Activated naive CD8-positive, alpha-beta T cell treated with anti-CD3 and anti-CD28 coated beads, Interleukin-2, amount 50 U/mL, for 24 hours (primary cell): ENCODE measurements at regions not wholly inside any gene's neighbourhood (a gene's known extent, or its start where the extent isn't known, plus 50 kb on each side); places are given as distances from the start of the nearest gene placed in this dataset.

Experiments used
- ATAC-seq: fragments of 150-1000 bp; cut with Tn5 transposase; one replicate; pipeline ENCODE4 v1.10.0; 2021
- DNase-seq: peaks from one replicate; pipeline ENCODE4 v3.0.0; 2021
- H3K27ac Mint-ChIP-seq: one replicate; pipeline ENCODE4 v1.8.0; 2021; ENCODE audit warnings: mild to moderate bottlenecking, mixed read lengths
- H3K27me3 Mint-ChIP-seq: one replicate; pipeline ENCODE4 v1.8.0; 2021; ENCODE audit warnings: mixed read lengths
- H3K36me3 Mint-ChIP-seq: one replicate; pipeline ENCODE4 v1.8.0; 2021; ENCODE audit warnings: low read depth, mixed read lengths
- H3K4me1 Mint-ChIP-seq: one replicate; pipeline ENCODE4 v1.8.0; 2021; ENCODE audit warnings: mixed read lengths
- H3K4me3 Mint-ChIP-seq: one replicate; pipeline ENCODE4 v1.8.0; 2021; ENCODE audit warnings: mild to moderate bottlenecking, moderate library complexity, mixed read lengths
- H3K9me3 Mint-ChIP-seq: one replicate; pipeline ENCODE4 v1.8.0; 2021; ENCODE audit warnings: mixed read lengths

DNA sequence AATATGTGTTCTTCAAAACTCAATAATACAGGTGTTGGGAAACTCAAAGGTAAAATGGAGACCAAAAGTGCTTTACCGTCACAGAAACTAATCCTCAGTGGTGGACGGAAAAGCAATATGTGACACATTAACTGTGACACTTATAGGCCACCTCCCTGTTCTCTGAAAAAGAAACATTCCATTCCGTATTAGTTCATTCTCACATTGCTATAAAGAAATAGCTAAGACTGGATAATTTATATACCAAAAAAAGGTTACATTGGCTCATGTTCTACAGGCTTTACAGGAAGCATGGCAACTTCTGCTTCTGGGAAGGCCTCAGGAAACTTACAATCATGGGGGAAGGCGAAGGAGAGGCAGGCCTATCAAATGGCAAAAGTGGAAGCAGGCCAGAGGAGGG is 435.3 kb upstream of the HTR2A start:
- Mint-ChIP-seq H3K27me3 (peaks cover 2% of the 10 kb centered on the region), H3K9me3 (peaks cover 5% of the 10 kb centered on the region), H3K4me1 (no peaks in the 10 kb centered on the region), H3K4me3 (no peak overlapping the region), H3K36me3 (no peaks in the 10 kb centered on the region), H3K27ac (no peak overlapping the region)
- ATAC-seq: no peak
- no peak for DNase-seq

DNA sequence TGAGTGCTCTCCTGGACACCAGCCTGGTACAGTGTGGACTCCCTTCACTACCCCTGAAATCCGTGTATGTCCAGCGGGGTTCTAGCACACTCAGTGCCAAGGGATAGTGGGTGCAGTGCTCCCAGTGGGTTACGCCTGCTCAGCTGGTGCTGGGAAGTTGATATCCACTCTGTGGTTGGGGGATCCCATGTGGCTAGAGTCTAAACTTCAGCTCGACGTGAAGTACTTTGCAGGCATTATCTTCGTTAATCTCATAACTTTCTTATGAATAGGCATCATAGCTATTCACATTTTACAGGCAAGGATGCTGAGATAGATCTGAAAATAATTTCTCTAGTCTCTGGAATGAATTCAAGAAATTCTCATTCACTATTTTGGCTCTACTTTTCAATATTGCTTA is 433.2 kb upstream of the HTR2A start:
- Mint-ChIP-seq H3K36me3 (no peaks in the 10 kb centered on the region), H3K4me1 (no peaks in the 10 kb centered on the region), H3K27ac (no peak overlapping the region), H3K4me3 (no peak overlapping the region), H3K27me3 (no peaks in the 10 kb centered on the region), H3K9me3 (peaks cover 10% of the 10 kb centered on the region)
- no peak for DNase-seq
- no peak for ATAC-seq

DNA sequence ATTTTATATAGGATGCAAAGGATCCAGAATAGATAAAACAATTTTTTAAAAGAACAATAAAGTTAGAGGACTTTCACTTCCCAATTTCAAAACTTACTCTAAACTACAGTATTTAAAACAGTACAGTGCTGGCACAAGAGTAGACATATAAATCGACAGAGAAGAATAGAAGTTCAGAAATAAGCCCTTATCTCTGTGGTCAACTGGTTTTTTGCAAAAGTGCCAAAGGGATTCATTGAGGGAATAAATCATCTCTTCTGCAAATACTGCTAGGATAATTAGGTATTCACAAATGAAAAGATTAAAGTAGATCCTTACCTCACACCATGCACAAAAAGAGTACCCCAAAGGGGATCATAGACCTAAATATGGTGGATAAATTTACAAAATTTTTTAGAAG is 431.0 kb upstream of the HTR2A start:
- Mint-ChIP-seq H3K27ac (no peak overlapping the region), H3K4me3 (no peak overlapping the region), H3K9me3 (peaks cover 10% of the 10 kb centered on the region), H3K4me1 (no peaks in the 10 kb centered on the region), H3K27me3 (peaks cover 2% of the 10 kb centered on the region), H3K36me3 (no peaks in the 10 kb centered on the region)
- ATAC-seq: no peak
- DNase-seq: no peak

DNA sequence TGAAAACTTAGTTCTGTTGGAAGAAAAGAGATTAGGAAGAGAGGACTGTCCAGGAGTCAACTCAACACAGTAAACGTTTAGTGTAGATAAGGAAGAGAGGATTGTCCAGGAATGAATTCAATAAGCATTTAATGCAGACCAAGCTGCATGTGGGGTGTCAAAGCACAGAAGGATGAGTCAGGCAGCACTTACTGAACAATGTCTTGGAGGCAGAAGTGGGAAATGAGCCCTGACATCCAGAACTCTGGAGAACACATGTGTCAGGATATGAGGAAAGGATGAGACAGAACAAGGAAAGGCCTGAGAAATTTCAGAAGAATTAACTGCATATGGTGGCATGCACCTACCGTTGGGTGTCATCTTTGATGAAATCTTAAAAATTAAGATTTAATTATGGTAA is 429.2 kb upstream of the HTR2A start:
- Mint-ChIP-seq H3K27ac (no peak overlapping the region), H3K36me3 (no peaks in the 10 kb centered on the region), H3K4me3 (no peak overlapping the region), H3K4me1 (no peaks in the 10 kb centered on the region), H3K9me3 (peaks cover 7% of the 10 kb centered on the region), H3K27me3 (peaks cover 2% of the 10 kb centered on the region)
- DNase-seq (no peak), ATAC-seq (no peak)

DNA sequence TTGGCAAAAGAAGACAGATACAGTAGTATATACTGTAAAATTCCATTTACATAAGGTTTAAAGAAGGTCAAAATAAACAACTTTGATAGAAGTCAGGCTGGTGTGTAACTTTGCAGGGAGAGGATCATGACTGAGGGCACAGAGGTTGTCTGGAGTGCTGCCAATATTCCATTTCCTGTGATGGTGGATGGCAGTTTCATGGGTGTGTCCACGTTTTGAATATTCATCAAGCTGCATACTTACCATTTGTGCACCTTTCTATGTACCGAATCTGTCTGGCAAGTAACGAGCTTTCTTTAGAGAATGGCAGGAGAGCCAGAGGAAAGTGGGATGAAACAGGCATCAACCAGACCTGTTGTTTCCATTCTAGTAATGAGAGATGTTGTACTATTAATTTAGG is 420.5 kb upstream of the HTR2A start:
- no peaks in the 10 kb centered on the region for H3K36me3 Mint-ChIP-seq
- H3K4me1 Mint-ChIP-seq: no peaks in the 10 kb centered on the region
- no peak overlapping the region for H3K27ac Mint-ChIP-seq
- DNase-seq (no peak), ATAC-seq (no peak)
- H3K27me3 Mint-ChIP-seq: no peaks in the 10 kb centered on the region
- no peaks in the 10 kb centered on the region for H3K9me3 Mint-ChIP-seq
- H3K4me3 Mint-ChIP-seq: no peak overlapping the region

DNA sequence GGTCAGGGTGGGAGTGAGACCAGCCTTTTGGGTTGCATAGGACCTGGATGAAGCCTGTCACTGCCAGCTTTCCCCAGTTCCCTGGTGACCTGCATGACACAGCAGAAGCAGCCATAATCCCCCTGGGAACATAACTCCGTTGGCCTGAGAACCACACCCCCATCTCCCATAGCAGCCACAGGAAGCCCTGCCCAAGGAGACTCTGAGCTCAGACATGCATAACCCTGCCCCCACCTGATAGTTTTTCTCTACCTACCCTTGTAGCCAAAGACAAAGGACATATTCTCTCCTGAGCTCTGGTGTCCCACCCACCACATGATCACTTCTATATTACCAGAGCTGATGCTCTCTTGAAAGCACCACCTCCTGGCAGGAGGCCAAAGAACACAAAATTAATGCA is 413.5 kb upstream of the HTR2A start:
- Mint-ChIP-seq H3K4me3 (no peak overlapping the region), H3K36me3 (no peaks in the 10 kb centered on the region), H3K27ac (no peak overlapping the region), H3K9me3 (peaks cover 14% of the 10 kb centered on the region), H3K4me1 (no peaks in the 10 kb centered on the region), H3K27me3 (peaks cover 2% of the 10 kb centered on the region)
- DNase-seq (no peak), ATAC-seq (no peak)

DNA sequence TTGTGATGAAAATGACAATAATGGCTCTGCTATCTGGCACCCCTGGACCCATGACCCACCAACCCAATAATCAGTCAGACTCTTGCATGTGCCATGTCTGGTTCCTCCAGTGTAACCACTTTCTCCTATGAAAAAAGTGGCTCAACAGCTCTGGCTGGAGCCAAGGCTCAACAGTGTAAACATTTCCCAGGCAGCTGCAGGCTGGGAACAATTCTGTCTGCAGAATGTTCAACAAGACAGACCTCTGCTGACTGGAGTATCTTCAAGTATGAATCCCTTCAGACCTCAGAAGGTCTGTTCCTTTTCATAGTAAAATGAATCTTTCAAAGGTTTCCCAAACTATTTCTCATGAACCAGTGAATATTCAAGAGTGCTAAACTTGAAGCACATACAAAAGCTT is 410.1 kb upstream of the HTR2A start:
- ATAC-seq (no peak), DNase-seq (no peak)
- Mint-ChIP-seq H3K9me3 (peaks cover 14% of the 10 kb centered on the region), H3K4me3 (no peak overlapping the region), H3K27me3 (peaks cover 2% of the 10 kb centered on the region), H3K4me1 (no peaks in the 10 kb centered on the region), H3K27ac (no peak overlapping the region), H3K36me3 (no peaks in the 10 kb centered on the region)

DNA sequence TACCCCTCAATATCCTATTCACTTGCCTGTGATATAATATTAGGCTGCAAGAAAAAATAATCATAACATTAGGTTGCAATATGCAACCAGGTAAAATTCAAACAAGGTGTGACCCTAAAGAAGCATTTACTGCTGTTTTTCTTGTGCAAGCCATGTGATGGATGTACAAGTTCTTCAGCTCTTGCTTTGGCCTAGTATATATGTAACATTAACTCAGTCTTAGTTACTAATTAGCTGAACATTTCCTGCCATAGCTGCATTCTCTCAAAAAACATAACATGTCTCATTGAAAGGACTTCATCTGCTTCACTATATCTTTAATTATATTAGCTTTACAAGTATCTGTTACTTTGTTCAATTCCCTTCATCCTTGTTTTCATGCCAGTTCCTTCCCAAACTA is 406.8 kb upstream of the HTR2A start:
- ATAC-seq (no peak), DNase-seq (no peak)
- H3K4me1 Mint-ChIP-seq: no peaks in the 10 kb centered on the region
- peaks cover 4% of the 10 kb centered on the region for H3K9me3 Mint-ChIP-seq
- H3K27me3 Mint-ChIP-seq: peaks cover 4% of the 10 kb centered on the region
- no peaks in the 10 kb centered on the region for H3K36me3 Mint-ChIP-seq
- no peak overlapping the region for H3K27ac Mint-ChIP-seq
- H3K4me3 Mint-ChIP-seq: no peak overlapping the region

DNA sequence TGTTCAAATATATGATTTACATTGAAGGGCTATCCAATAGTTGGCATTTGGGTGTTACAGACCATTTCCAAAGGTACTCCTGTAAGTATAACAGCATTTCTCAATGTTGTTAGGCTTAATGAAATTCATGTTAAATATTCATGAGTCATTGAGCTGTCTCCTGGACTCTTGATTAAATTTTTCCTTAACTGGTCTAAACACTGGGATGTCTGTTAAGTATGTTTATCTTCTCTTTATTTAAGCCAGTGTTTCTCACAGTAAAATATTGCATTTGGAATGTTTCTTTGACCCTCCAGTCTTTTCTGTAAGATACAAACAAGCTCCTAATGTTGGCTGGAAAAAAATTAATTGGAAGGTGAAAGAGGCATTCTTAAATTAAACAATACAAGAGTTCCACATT is 402.5 kb upstream of the HTR2A start:
- H3K4me3 Mint-ChIP-seq: no peak overlapping the region
- no peak overlapping the region for H3K27ac Mint-ChIP-seq
- DNase-seq: no peak
- H3K27me3 Mint-ChIP-seq: peaks cover 4% of the 10 kb centered on the region
- no peaks in the 10 kb centered on the region for H3K4me1 Mint-ChIP-seq
- H3K36me3 Mint-ChIP-seq: no peaks in the 10 kb centered on the region
- peaks cover 4% of the 10 kb centered on the region for H3K9me3 Mint-ChIP-seq
- no peak for ATAC-seq

DNA sequence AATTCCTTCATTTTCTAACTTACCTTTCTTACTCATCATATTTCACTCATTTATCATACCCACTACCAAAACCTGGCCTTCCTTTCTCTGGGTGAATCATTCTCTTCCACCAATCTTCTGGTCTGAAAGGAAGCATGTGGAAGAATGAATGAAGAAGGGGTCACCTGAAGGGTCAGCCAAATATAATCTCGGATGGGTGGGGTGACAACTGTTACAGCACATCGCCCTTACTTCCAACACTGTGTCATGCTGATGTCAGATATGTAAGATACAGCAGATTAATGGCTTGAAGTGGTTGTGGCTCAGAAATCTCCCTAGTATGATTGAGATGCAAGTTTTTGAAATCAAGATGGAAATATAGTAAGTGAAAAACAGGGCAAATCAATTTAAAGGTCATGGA is 401.7 kb upstream of the HTR2A start:
- Mint-ChIP-seq H3K4me1 (no peaks in the 10 kb centered on the region), H3K9me3 (peaks cover 4% of the 10 kb centered on the region), H3K27me3 (peaks cover 4% of the 10 kb centered on the region), H3K36me3 (no peaks in the 10 kb centered on the region), H3K27ac (no peak overlapping the region), H3K4me3 (no peak overlapping the region)
- ATAC-seq (no peak), DNase-seq (no peak)

DNA sequence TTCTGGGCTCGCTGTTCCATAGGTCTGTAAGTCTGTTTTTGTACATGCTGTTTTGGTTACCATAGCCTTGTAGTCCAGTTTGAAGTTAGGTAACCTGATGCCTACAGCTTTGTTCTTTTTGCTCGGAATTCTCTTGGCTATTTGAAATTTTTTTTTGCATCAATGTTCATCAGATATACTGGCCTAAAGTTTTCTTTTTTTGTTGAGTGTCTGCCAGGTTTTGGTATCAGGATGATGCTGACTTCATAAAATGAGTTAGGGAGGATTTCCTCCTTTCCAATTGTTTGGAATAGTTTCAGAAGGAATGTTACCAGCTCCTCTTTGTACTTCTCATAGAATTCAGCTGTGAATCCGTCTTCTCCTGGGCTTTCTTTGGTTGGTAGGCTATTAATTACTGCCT is 397.8 kb upstream of the HTR2A start:
- ATAC-seq (no peak), DNase-seq (no peak)
- Mint-ChIP-seq H3K27ac (no peak overlapping the region), H3K27me3 (no peaks in the 10 kb centered on the region), H3K36me3 (no peaks in the 10 kb centered on the region), H3K4me3 (no peak overlapping the region), H3K9me3 (peaks cover under 1% of the 10 kb centered on the region), H3K4me1 (no peaks in the 10 kb centered on the region)

DNA sequence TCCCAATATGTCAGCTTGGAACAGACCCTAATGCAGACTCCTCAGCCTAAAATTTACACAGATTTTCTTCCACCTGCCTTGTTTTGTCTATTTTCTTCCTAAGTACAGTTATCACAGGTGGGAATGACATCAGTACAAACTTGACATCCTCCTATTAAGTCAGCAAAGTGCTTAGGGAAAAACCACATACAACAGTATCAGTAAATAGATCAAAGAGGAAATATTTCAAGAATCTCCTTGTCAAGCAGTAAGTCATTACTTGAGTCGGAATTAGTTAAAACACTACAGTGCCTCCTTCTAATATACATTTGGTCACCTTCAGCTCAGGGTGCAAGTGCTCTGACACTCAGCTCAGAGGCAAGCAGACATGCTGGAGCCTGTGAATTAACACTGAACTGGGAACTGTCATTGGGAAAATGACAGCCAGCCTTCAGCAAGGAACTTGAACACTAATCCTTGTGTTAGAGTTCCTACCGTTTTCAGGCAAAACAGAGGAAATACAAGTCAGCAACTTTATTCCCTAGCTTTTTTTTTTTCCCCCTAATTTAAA is 394.3 kb upstream of the HTR2A start:
- DNase-seq (no peak), ATAC-seq (no peak)
- no peaks in the 10 kb centered on the region for H3K27me3 Mint-ChIP-seq
- H3K27ac Mint-ChIP-seq: no peak overlapping the region
- H3K4me3 Mint-ChIP-seq: no peak overlapping the region
- no peaks in the 10 kb centered on the region for H3K36me3 Mint-ChIP-seq
- H3K9me3 Mint-ChIP-seq: no peaks in the 10 kb centered on the region
- no peaks in the 10 kb centered on the region for H3K4me1 Mint-ChIP-seq

DNA sequence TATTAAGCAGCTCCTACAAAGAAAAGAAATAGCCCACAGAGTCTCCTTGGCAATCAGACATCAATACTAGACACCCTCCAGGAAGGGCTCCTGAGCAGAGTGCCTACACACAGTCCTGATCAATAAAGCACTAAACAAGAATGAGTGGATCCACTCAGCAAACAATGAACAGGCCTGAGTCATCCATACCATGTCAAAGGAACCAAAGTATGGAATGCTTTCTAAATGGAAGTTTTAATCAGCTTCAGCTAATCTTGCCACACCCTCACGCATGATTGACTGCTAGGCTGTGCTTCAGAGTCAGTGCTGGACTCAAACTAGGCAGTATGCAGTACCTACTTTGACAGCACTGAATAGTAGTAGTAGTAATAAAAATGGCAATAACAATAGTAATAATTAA is 392.7 kb upstream of the HTR2A start:
- H3K36me3 Mint-ChIP-seq: no peaks in the 10 kb centered on the region
- no peak overlapping the region for H3K27ac Mint-ChIP-seq
- ATAC-seq: no peak
- DNase-seq: no peak
- H3K4me1 Mint-ChIP-seq: no peaks in the 10 kb centered on the region
- H3K27me3 Mint-ChIP-seq: no peaks in the 10 kb centered on the region
- no peaks in the 10 kb centered on the region for H3K9me3 Mint-ChIP-seq
- H3K4me3 Mint-ChIP-seq: no peak overlapping the region

DNA sequence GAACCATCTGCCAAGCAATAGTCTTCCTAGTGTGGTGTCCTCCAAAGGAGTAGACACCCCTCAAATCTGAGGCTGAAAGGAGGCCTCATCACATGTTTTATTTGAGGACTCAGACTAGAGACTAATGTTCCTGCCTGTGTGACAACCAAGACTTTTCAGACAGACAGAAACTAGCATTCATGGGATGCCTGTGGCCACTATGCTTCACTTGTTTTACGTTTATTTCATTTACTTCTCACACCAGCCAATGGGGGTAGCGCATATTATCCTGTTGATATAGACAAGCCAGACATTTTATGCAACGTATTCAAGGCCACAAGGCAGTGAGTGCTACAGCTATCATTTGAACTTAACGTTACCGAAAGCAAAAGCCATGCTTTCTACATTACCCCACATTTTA is 391.7 kb upstream of the HTR2A start:
- no peak overlapping the region for H3K27ac Mint-ChIP-seq
- H3K36me3 Mint-ChIP-seq: no peaks in the 10 kb centered on the region
- no peaks in the 10 kb centered on the region for H3K27me3 Mint-ChIP-seq
- DNase-seq (no peak), ATAC-seq (no peak)
- no peaks in the 10 kb centered on the region for H3K4me1 Mint-ChIP-seq
- H3K9me3 Mint-ChIP-seq: no peaks in the 10 kb centered on the region
- H3K4me3 Mint-ChIP-seq: no peak overlapping the region

DNA sequence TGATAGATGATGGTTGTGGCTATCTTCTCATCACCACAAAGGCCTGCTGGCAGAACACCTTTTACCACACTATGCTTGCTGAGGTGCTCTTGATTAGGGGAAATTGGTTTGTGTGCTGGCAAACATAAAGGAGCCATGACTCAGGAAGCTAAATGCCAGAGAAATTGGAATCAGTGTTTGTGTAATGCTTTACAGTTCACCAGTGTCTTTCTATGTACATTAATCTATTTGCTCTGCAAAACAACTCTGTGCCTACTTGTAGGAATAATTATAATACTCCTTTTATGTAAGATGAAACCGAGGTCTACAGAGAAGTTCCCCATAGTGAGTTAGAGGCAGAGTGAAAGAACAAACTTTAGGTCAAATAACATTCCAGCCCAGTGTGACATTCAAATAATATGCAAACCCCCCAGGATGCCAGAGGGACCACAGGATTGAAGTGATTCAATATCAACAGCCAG is 390.5 kb upstream of the HTR2A start:
- no peaks in the 10 kb centered on the region for H3K36me3 Mint-ChIP-seq
- ATAC-seq: no peak
- no peak overlapping the region for H3K27ac Mint-ChIP-seq
- no peaks in the 10 kb centered on the region for H3K27me3 Mint-ChIP-seq
- no peaks in the 10 kb centered on the region for H3K9me3 Mint-ChIP-seq
- H3K4me3 Mint-ChIP-seq: no peak overlapping the region
- no peaks in the 10 kb centered on the region for H3K4me1 Mint-ChIP-seq
- no peak for DNase-seq

DNA sequence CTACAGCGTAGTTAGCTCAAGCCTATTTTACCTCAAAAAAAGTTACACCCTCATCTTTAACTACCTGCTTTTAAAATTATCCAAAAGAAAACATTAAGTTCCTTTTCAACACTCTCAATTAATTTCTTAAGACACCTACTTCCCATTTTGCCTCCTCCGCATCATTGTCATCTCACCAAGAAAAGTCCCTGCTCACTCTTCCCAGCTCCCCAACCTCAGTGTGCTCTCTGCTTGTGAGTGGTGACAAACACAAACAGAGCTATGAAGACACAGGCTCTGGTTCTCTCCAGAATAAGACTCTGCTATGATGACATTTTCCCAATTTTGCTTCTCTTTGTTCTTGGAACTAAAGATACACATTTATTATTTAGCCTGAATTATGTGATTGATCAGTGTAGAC is 385.1 kb upstream of the HTR2A start:
- Mint-ChIP-seq H3K4me1 (no peaks in the 10 kb centered on the region), H3K36me3 (no peaks in the 10 kb centered on the region), H3K9me3 (no peaks in the 10 kb centered on the region), H3K4me3 (no peak overlapping the region), H3K27me3 (no peaks in the 10 kb centered on the region), H3K27ac (no peak overlapping the region)
- DNase-seq (no peak), ATAC-seq (no peak)
